ENCODE measurements at regions not wholly inside any gene's neighbourhood (a gene's known extent, or its start where the extent isn't known, plus 50 kb on each side); places are given as distances from the start of the nearest gene placed in this dataset.

DNA sequence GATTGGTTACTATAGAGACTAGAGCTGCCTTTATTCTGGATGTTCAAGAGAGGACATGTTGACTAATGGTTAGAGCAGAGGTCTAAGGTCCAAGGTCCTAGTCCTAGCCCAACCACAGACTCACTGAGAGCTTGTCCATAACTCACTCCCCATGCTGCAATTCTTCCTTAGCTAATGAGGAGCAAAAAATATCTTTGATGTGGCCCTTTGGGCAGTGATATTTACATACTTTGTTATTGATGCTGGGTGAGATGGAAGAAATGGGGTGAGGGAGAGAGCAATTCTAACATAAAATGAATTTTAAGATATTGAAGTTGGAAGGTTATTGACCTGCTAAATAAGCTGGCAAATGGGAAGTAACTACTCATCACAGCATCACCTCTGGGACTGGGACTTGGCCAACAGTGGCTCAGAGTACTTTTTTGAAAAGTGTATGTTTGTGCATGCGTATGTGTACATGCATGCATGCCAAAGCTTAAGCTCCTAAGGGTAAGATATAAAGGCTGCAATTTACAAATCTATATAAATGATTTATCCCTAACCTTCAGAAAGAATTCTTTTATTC, 58.0 kb upstream of the ANKRD55 start:
- ATAC-seq = no peak

DNA sequence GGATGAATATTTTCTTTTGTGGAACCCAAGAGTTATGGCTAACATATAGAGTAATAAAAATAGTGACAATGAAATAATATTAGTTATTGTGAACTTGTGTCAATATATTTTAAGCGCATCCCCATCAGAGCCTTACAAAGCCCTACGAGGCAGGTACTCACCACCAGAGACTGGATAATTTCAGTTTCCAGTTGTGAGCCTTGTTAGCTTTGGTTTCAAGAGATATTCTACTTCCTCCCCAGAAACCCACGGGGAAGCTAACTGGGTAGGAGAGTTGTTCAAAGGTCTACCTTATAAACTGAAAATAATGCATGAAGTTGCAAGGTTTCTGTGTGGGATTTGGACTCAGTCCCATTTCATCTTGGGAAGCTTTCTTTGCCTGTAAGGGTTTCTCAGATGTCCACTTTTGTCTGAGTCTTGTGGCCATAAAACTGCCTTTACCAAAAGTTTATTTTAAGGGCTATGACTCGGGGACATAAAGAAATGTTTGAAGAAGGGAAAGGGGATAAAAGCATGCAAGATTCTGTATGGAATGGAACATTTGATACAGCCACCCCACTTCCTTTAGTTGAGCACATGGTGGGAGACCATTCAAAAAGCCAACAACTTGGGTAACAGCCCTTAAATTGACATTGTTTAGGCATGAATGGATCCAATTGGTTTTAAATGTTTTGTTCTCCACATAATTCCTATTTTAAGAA, 57.4 kb upstream of the ANKRD55 start:
- ATAC-seq = no peak

DNA sequence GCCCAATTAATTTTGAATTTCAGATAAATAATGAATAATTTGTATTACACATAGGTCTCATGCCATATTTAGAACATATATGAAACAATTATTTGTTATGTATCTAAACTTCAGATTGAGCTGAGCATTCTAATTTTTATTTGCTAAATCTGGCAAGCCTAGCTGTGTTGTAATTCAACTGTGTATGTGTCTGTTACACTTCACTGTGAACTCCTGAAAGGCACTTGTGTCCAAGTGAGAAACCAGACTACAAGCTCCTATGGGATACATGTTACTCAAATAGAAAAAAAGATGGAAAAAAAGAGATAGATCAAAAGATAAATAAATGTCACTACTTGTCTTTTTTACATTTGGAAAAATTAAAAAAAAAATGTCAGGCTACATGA, 56.5 kb upstream of the ANKRD55 start:
- ATAC-seq = no peak

DNA sequence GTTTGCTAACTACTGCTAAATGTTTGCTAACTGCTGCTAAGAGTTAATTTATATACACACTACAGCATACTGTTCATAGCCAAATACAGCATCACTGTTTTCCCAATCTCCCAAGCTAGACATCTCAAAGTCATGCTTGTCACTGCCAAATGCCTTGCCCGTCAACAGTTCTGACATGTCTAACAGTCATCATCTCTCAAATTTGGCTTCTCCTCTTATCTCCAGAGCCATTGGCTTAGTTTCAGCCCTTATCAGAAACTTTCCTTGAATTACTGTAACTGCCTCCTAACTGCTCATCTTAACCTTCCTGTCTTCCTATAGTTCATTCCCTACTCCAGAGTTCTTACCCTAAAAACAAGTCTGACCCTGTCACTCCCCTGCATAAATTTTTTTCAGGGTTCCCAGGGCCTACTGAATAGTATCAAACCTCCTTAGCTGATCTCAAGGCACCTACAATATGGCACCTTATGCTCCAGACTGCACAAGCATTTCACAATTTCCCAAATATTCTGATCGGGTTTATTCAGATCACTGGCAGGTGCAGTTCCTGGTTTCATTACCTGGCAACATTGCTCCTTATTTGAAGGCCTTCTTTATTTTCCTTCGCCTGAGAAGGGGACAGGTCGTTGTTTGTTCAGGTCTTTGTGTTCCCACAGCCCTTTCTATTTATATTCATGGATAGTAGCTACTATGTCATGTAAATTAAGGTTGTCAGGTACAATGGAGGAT, 55.9 kb upstream of the ANKRD55 start:
- no peak for ATAC-seq

DNA sequence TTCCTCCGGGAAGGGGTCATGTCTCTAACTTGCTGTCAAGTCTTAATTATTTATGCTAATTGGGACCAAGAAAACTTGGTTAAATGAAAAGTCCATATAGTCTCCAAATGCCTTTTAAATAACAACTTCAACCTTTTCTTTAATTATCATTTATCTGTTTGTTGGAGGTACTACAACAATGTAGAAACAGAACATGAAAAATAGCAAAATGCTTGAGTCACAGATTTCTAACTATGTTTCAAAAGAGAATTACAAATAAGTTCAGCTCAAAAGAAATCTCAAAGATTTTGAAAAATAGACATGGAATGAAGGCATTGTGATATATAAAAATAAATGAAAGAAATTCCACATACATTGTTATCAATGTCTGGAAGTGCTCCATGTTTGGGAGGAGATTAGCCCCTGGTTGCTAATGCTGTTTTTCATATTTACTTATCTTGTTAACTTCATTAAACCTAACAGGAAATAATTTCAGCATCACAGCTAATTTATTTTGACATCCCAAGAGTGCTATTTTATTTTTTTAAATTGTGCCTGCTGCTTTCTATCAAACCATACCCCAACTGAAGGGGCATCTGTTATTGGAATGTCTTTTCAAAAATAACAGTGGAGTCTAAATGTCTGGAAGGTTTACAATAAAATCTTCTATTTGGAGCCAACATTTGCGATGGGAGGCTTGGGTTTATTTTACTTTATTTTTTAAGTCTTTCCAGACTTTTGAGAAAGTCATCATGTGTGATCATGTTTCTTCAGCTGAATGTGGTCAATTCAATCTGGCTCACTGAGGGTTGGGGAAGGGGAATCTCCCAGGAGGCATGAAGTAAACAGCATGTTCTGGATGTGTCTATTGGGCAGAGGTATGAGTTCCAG, 53.1 kb upstream of the ANKRD55 start:
- no peak for ATAC-seq

DNA sequence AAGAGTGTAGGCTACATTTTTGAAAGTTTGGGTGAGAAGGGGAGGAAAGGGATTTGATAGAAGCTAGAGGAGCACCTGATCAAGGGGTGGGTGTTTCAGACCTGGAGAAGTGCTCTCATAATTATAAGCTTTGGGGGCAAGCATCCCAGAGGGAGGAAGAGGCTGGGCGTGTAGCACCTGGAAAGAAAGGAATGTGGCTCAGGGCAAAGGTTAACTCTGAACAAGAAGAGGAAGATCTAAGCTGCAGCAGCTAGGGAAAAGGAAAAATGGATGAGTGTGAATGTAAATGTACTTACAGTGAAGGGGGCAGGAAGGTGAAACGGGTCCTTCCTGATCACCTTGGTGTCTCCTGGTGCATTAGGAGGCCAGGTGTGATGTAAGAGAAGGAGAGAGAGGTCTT, 49.8 kb upstream of the ANKRD55 start:
- no peak for ATAC-seq

All from activated CD4-positive, CD25-positive, alpha-beta regulatory T cell treated with anti-CD3 and anti-CD28 coated beads, Interleukin-2, amount 50 U/mL, for 24 hours (primary cell).